Peyer's patch (tissue), 4 donors: ENCODE measurements at regions not wholly inside any gene's neighbourhood (a gene's known extent, or its start where the extent isn't known, plus 50 kb on each side); places are given as distances from the start of the nearest gene placed in this dataset.

ENCODE experiments used
- DNase-seq, 3 donors: peaks; one replicate each; pipeline ENCODE4 v3.0.0-alpha.2; 2017 to 2019
- H3K27ac ChIP-seq, 4 donors: fragments of 200-600 bp; sonication (generic); one replicate each; pipeline ENCODE4 v1.5.1; 2016 to 2019
- H3K27me3 ChIP-seq, 2 donors: fragments of 200-600 bp; sonication (generic); one replicate each; pipeline ENCODE4 v1.5.1; 2019
- H3K36me3 ChIP-seq, 3 donors: fragments of 200-600 bp; sonication (generic); one replicate each; pipeline ENCODE4 v1.5.1; 2016 to 2019
- H3K4me1 ChIP-seq, 4 donors: fragments of 200-600 bp; sonication (generic); one replicate each; pipeline ENCODE4 v1.5.1; 2016 to 2019
- H3K4me3 ChIP-seq, 4 donors: fragments of 200-600 bp; sonication (generic); 1 replicate in 3 of 4; 2 replicates in 1 of 4; pipeline ENCODE4 v1.5.1; 2016 to 2019; ENCODE audit warnings: mild to moderate bottlenecking in 1 of 4
- H3K9me3 ChIP-seq, 4 donors: fragments of 200-600 bp; sonication (generic); one replicate each; pipeline ENCODE4 v1.5.1; 2016 to 2019; ENCODE audit warnings: mild to moderate bottlenecking in 1 of 4
- POLR2A ChIP-seq, 2 donors: fragments of 450-650 bp; IDR thresholded peaks; one replicate each; pipeline ENCODE4 v1.5.1; 2017; ENCODE audit warnings: antibody characterized with exemption in 2 of 2, mild to moderate bottlenecking in 2 of 2, moderate library complexity in 2 of 2
- TF ChIP-seq, protein P1 (sequence below), 6 experiments: fragments of 450-650 bp in 4 of 6; fragments of 200-600 bp in 2 of 6; sonication (generic) in 1 of 6; IDR thresholded peaks; one replicate each; pipeline ENCODE4 v1.5.1; 2017 to 2019; ENCODE audit warnings: antibody characterized with exemption in 6 of 6, mild to moderate bottlenecking in 3 of 6, moderate library complexity in 1 of 6

DNA sequence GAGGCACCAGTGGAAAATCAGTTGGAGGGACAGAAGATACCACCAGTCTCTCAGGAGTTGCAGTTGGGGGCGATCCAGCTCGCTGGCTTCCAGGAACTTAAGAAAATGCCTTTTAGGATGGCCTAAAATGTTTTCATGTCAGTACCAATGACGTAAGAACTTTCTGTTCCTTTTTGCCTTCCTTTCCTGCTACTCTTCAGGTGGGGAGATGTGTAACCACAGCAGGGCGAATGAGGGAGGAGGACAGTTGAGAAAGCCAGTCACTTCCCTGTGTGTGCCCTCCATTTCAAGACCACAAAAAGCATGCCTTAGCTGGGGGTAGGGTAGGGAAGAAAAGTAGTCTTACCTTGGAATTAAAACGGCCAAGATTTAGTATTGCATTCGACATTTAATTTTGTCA, 941.6 kb downstream of the NLGN4Y start:
- no peaks in the 10 kb centered on the region for H3K4me1 ChIP-seq
- H3K27me3 ChIP-seq: no peaks in the 10 kb centered on the region
- no peaks in the 10 kb centered on the region for H3K36me3 ChIP-seq
- no peaks in the 10 kb centered on the region for H3K9me3 ChIP-seq
- no peak overlapping the region for H3K27ac ChIP-seq
- no peak overlapping the region for H3K4me3 ChIP-seq
- no peak for TF ChIP-seq POLR2A (IDR thresholded peaks at IDR 0.05)
- TF ChIP-seq, protein P1, sequence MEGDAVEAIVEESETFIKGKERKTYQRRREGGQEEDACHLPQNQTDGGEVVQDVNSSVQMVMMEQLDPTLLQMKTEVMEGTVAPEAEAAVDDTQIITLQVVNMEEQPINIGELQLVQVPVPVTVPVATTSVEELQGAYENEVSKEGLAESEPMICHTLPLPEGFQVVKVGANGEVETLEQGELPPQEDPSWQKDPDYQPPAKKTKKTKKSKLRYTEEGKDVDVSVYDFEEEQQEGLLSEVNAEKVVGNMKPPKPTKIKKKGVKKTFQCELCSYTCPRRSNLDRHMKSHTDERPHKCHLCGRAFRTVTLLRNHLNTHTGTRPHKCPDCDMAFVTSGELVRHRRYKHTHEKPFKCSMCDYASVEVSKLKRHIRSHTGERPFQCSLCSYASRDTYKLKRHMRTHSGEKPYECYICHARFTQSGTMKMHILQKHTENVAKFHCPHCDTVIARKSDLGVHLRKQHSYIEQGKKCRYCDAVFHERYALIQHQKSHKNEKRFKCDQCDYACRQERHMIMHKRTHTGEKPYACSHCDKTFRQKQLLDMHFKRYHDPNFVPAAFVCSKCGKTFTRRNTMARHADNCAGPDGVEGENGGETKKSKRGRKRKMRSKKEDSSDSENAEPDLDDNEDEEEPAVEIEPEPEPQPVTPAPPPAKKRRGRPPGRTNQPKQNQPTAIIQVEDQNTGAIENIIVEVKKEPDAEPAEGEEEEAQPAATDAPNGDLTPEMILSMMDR (IDR thresholded peaks at IDR 0.05): no peak
- DNase-seq: no peak

DNA sequence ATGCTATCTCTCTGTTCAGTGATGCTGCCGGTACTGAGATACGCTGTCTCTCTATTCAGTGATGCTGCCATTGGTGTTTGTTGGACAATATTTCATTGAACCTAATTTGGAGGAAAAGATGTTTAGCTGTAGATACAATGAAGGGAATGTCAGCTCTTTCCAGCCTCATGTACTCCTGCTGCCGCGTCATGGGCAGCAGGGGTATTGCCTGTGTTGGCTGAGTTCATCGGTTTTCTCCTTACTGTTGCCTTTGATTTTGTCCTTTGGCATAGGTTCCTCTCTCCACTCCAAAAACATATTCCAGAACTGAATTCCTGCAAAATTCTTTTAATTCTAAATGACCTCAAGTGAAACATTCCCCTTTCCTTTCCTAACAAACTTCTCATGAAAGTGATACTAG, 942.6 kb downstream of the NLGN4Y start:
- Histone ChIP-seq H3K36me3 (no peaks in the 10 kb centered on the region), H3K4me3 (no peak overlapping the region), H3K27ac (no peak overlapping the region), H3K27me3 (no peaks in the 10 kb centered on the region), H3K4me1 (no peaks in the 10 kb centered on the region), H3K9me3 (no peaks in the 10 kb centered on the region)
- TF ChIP-seq, protein P1 (IDR thresholded peaks at IDR 0.05): no peak
- no peak for TF ChIP-seq POLR2A (IDR thresholded peaks at IDR 0.05)
- DNase-seq: no peak

DNA sequence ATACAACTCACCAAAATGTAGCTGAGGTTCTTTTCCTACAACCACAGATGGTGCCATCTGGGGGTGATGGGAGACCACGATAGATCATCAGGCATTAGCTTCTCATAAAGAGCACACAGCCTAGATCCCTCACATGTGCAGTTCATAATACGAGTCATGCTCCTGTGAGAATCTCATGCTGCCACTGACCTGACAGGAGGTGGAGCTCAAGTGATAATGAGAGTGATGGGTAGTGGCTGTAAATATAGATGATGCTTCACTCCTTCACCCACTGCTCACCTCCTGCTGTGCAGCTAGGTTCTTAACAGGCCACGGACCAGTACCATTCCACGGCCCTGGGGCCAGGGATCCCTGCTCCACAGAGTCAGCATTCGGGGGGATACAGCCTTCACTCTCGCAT, 943.8 kb downstream of the NLGN4Y start:
- H3K36me3 ChIP-seq: no peaks in the 10 kb centered on the region
- H3K4me3 ChIP-seq: no peak overlapping the region
- DNase-seq: no peak
- H3K27me3 ChIP-seq: no peaks in the 10 kb centered on the region
- no peaks in the 10 kb centered on the region for H3K9me3 ChIP-seq
- no peaks in the 10 kb centered on the region for H3K4me1 ChIP-seq
- H3K27ac ChIP-seq: no peak overlapping the region
- TF ChIP-seq POLR2A (IDR thresholded peaks at IDR 0.05): no peak
- TF ChIP-seq, protein P1 (IDR thresholded peaks at IDR 0.05): no peak

DNA sequence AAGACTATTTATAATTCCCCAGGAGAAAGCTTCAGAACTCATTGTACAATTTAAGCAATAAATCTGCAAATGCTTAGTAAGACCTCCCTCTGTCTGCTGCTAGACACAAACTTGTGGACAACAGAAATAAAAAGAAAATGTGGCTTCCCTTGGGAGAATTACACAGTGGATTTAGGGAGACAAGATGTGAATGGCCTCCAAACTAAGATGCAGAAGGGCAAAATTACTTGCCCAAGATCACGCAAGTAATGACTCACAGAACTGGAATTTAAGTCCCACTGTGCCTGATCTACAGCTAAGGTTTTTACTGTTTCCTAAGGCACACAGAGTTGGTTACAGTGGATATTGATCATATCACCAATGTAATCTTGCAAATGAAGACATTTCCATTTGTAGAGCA, 947.0 kb downstream of the NLGN4Y start:
- Histone ChIP-seq H3K9me3 (no peaks in the 10 kb centered on the region), H3K4me1 (no peaks in the 10 kb centered on the region), H3K27me3 (no peaks in the 10 kb centered on the region), H3K36me3 (no peaks in the 10 kb centered on the region), H3K27ac (no peak overlapping the region), H3K4me3 (no peak overlapping the region)
- no peak for DNase-seq
- TF ChIP-seq, protein P1 (IDR thresholded peaks at IDR 0.05): no peak
- TF ChIP-seq POLR2A (IDR thresholded peaks at IDR 0.05): no peak

DNA sequence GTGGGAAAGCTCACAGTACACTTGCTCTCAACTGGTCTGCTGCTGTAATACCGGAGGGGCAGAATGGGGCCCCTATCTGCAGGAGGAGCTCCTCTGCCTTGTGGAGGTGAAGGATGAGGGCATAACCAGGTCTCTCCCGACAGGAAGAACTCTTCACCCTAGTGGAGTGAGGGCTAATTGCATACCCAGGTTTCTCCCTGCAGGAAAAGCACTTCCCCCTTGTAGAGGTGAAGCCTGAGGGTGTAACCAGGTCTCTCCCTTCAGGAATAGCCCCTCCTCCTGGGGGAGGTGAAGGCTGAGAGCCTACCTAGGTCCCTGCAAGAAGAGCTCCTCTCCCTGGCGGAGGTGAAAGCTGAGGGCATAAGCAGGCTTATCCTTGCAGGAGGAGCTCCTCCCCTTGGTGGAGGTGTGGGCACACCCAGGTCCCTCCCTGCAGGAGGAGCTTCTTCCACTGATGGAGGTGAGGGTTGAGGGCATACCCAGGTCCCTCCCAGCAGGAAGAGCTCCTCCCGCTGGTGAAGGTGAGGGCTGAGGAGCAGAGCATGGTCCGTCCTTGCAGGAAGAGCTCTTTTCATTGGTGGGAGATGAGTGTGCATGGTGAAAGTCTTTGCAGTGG, 954.1 kb downstream of the NLGN4Y start:
- TF ChIP-seq POLR2A (IDR thresholded peaks at IDR 0.05): no peak
- TF ChIP-seq, protein P1 (IDR thresholded peaks at IDR 0.05): no peak
- H3K9me3 ChIP-seq: no peaks in the 10 kb centered on the region
- peak in 1 of 3 donors; percentile 28 for DNase-seq
- no peaks in the 10 kb centered on the region for H3K4me1 ChIP-seq
- H3K27me3 ChIP-seq: no peaks in the 10 kb centered on the region
- H3K36me3 ChIP-seq: no peaks in the 10 kb centered on the region
- H3K27ac ChIP-seq: no peak overlapping the region
- H3K4me3 ChIP-seq: no peak overlapping the region

DNA sequence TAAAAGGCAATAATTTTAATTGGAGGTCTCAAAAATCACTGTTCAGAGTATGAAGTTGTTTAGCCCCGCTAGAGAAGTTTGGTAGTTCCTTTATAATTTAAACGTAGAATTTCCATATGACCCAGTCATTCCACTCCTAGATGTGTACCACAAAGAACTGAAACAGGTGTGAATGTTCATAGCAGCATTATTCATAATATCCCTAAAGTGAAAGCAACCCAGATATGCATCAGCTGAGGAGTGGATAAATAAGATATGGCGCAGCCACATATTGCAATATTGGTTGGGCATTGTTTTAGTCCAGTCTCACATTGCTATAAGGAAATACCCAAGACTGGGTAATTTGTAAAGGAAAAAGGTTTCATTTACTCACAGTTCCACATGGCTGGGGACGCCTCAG, 976.2 kb downstream of the NLGN4Y start:
- DNase-seq: no peak
- Histone ChIP-seq H3K9me3 (no peaks in the 10 kb centered on the region), H3K36me3 (no peaks in the 10 kb centered on the region), H3K4me3 (no peak overlapping the region), H3K27me3 (no peaks in the 10 kb centered on the region), H3K4me1 (no peaks in the 10 kb centered on the region), H3K27ac (no peak overlapping the region)
- TF ChIP-seq POLR2A (IDR thresholded peaks at IDR 0.05): no peak
- TF ChIP-seq, protein P1 (IDR thresholded peaks at IDR 0.05): no peak
